SK-N-SH treated with all-trans-retinoic acid at 6 μM for 48 hours (cell line): ENCODE measurements at regions not wholly inside any gene's neighbourhood (a gene's known extent, or its start where the extent isn't known, plus 50 kb on each side); places are given as distances from the start of the nearest gene placed in this dataset.

ENCODE experiments used
- ATAC-seq: fragments of 200-7000 bp; cut with Tn5 transposase; 3 replicates; pipeline ENCODE4 v1.9.1; 2020; ENCODE audit warnings: mild to moderate bottlenecking, moderate library complexity
- ARNTL ChIP-seq: fragments of 450-650 bp; formaldehyde crosslinking; IDR thresholded peaks from 2 replicates; pipeline ENCODE4 v1.5.0; 2020; ENCODE audit warnings: low read depth, mild to moderate bottlenecking, moderate library complexity, borderline replicate concordance
- BACH2 ChIP-seq: fragments of 250-450 bp; sonication (Bioruptor Pico); IDR thresholded peaks from 2 replicates; pipeline ENCODE4 v1.9.0; 2021; ENCODE audit warnings: mild to moderate bottlenecking, borderline replicate concordance
- CSDC2 ChIP-seq: fragments of 250-450 bp; sonication (Bioruptor Pico); IDR thresholded peaks from 2 replicates; pipeline ENCODE4 v1.5.0; 2020; ENCODE audit warnings: mild to moderate bottlenecking, moderate library complexity
- CSRNP3 ChIP-seq: fragments of 250-450 bp; sonication (Bioruptor Pico); IDR thresholded peaks from 2 replicates; pipeline ENCODE4 v1.5.1; 2021; ENCODE audit warnings: mild to moderate bottlenecking, moderate library complexity
- ESRRG ChIP-seq: fragments of 250-450 bp; sonication (Bioruptor Pico); IDR thresholded peaks from 2 replicates; pipeline ENCODE4 v1.6.1; 2021; ENCODE audit warnings: mild to moderate bottlenecking
- GLIS3 ChIP-seq: fragments of 250-450 bp; sonication (Bioruptor Pico); IDR thresholded peaks from 2 replicates; pipeline ENCODE4 v1.5.0; 2020; ENCODE audit warnings: mild to moderate bottlenecking, moderate library complexity
- ISL1 ChIP-seq: fragments of 250-450 bp; sonication (Bioruptor Pico); IDR thresholded peaks from 2 replicates; pipeline ENCODE4 v2.1.2; 2022; ENCODE audit warnings: mild to moderate bottlenecking, moderate library complexity
- OSR1 ChIP-seq: fragments of 250-450 bp; sonication (Bioruptor Pico); IDR thresholded peaks from 2 replicates; pipeline ENCODE4 v1.8.0; 2022; ENCODE audit warnings: moderate library complexity, mild to moderate bottlenecking, inconsistent platforms
- PATZ1 ChIP-seq: fragments of 250-450 bp; sonication (Bioruptor Pico); IDR thresholded peaks from 2 replicates; pipeline ENCODE4 v1.8.0; 2020; ENCODE audit warnings: mild to moderate bottlenecking, moderate library complexity, borderline replicate concordance
- POU6F1 ChIP-seq: fragments of 250-450 bp; sonication (Bioruptor Pico); IDR thresholded peaks from 2 replicates; pipeline ENCODE4 v1.8.0; 2021; ENCODE audit warnings: low read depth, mild to moderate bottlenecking, moderate library complexity, borderline replicate concordance
- PPARA ChIP-seq: fragments of 250-450 bp; sonication (Bioruptor Pico); IDR thresholded peaks from 2 replicates; pipeline ENCODE4 v1.5.0; 2020; ENCODE audit warnings: mild to moderate bottlenecking, borderline replicate concordance
- SNAI2 ChIP-seq: fragments of 250-450 bp; sonication (Bioruptor Pico); IDR thresholded peaks from 2 replicates; pipeline ENCODE4 v1.5.0; 2020; ENCODE audit warnings: mild to moderate bottlenecking, moderate library complexity
- TCF4 ChIP-seq: fragments of 250-450 bp; sonication (Bioruptor Pico); IDR thresholded peaks from 2 replicates; pipeline ENCODE4 v1.8.0; 2021; ENCODE audit warnings: mild to moderate bottlenecking, moderate library complexity, borderline replicate concordance
- TOX ChIP-seq: fragments of 250-450 bp; sonication (Bioruptor Pico); IDR thresholded peaks from 2 replicates; pipeline ENCODE4 v1.8.0; 2021; ENCODE audit warnings: mild to moderate bottlenecking, moderate library complexity, borderline replicate concordance
- TSHZ2 ChIP-seq: fragments of 250-450 bp; sonication (Bioruptor Pico); IDR thresholded peaks from 2 replicates; pipeline ENCODE4 v1.5.0; 2020; ENCODE audit warnings: mild to moderate bottlenecking, moderate library complexity
- ZC3H10 ChIP-seq: fragments of 250-450 bp; sonication (Bioruptor Pico); IDR thresholded peaks from 2 replicates; pipeline ENCODE4 v1.5.1; 2021; ENCODE audit warnings: mild to moderate bottlenecking, moderate library complexity
- ZFP3 ChIP-seq: fragments of 250-450 bp; sonication (Bioruptor Pico); IDR thresholded peaks from 2 replicates; pipeline ENCODE4 v1.5.0; 2020; ENCODE audit warnings: mild to moderate bottlenecking, moderate library complexity
- ZFP30 ChIP-seq: fragments of 450-650 bp; formaldehyde crosslinking; IDR thresholded peaks from 2 replicates; pipeline ENCODE4 v1.5.0; 2022; ENCODE audit warnings: mild to moderate bottlenecking, moderate library complexity
- ZNF565 ChIP-seq: fragments of 450-650 bp; formaldehyde crosslinking; conservative IDR thresholded peaks from 2 replicates; pipeline ENCODE4 v1.5.0; 2020; ENCODE audit warnings: low read depth, mild to moderate bottlenecking, moderate library complexity
- ZNF70 ChIP-seq: fragments of 450-650 bp; formaldehyde crosslinking; IDR thresholded peaks from 2 replicates; pipeline ENCODE4 v1.5.0; 2020; ENCODE audit warnings: mild to moderate bottlenecking, moderate library complexity
- ZNF8 ChIP-seq: fragments of 450-650 bp; formaldehyde crosslinking; IDR thresholded peaks from 2 replicates; pipeline ENCODE4 v1.5.0; 2020; ENCODE audit warnings: mild to moderate bottlenecking, moderate library complexity
- TF ChIP-seq, protein P1 (sequence below): fragments of 250-450 bp; sonication (Bioruptor Pico); IDR thresholded peaks from 2 replicates; pipeline ENCODE4 v1.5.1; 2020; ENCODE audit warnings: low read depth, mild to moderate bottlenecking, moderate library complexity

DNA sequence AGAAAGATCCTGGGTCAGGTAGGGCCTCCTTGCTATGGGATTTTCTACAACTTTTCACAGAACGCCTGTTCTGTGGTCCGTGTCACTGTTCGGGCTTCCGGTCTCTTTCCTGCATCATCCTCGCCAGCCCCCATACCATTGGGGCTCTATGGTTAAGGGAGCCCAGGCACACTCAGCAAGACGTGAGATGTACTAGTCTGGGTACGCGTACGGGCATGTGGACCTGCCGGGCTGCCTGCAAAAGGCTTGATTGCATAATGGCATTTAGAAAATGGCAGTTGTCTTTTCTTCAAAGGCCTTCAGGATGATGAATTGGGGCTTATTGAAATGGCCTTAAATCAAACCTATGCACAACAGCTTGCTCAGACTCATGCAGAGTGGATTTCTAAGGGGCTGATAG is 86.7 kb downstream of the CNGA2 start:
- no peak for ATAC-seq
- TF ChIP-seq PATZ1 (no peak), SNAI2 (CRISPR knock-in tag) (no peak), CSDC2 (CRISPR knock-in tag) (no peak), GLIS3 (no peak), ZNF70 (no peak), ZC3H10 (CRISPR knock-in tag) (no peak), CSRNP3 (CRISPR knock-in tag) (no peak), BACH2 (CRISPR knock-in tag) (no peak), ZFP30 (CRISPR knock-in tag) (no peak), ISL1 (CRISPR knock-in tag) (no peak), PPARA (CRISPR knock-in tag) (no peak), ZFP3 (CRISPR knock-in tag) (no peak), ZNF8 (CRISPR knock-in tag) (no peak), TSHZ2 (no peak), ZNF565 (CRISPR knock-in tag) (no peak), OSR1 (CRISPR knock-in tag) (no peak), ESRRG (CRISPR knock-in tag) (no peak), TCF4 (CRISPR knock-in tag) (no peak), POU6F1 (CRISPR knock-in tag) (no peak)
- TF ChIP-seq, protein P1, sequence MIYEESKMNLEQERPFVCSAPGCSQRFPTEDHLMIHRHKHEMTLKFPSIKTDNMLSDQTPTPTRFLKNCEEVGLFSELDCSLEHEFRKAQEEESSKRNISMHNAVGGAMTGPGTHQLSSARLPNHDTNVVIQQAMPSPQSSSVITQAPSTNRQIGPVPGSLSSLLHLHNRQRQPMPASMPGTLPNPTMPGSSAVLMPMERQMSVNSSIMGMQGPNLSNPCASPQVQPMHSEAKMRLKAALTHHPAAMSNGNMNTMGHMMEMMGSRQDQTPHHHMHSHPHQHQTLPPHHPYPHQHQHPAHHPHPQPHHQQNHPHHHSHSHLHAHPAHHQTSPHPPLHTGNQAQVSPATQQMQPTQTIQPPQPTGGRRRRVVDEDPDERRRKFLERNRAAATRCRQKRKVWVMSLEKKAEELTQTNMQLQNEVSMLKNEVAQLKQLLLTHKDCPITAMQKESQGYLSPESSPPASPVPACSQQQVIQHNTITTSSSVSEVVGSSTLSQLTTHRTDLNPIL (CRISPR knock-in tag), result no peak

DNA sequence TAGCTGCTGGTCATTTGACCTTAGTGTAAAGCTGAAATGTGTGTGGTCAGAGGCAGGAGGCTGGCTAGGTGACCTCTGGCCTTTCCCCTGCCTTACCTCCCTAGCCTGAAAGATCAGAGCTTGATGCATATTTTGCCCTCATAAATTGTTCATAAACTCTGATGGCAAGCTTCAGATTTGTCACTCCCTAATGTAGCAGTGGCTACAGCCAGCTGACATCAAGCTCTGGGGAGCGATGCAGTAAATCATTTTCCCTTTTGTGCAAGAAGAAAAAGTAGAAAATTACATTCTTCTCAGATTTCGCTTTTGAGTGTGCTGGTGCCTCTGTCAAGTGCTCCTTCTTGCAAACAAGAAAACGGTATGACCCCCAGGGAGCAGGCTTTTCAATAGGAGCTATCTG is 87.7 kb upstream of the MAGEA4 start:
- ATAC-seq, result no peak
- TF ChIP-seq CSRNP3 (CRISPR knock-in tag), result no peak
- no peak for TF ChIP-seq ZC3H10 (CRISPR knock-in tag)
- no peak for TF ChIP-seq TSHZ2
- no peak for TF ChIP-seq ARNTL (CRISPR knock-in tag)
- no peak for TF ChIP-seq ESRRG (CRISPR knock-in tag)
- no peak for TF ChIP-seq ZNF70
- TF ChIP-seq ZNF8 (CRISPR knock-in tag), result no peak
- TF ChIP-seq TOX (CRISPR knock-in tag), result no peak
- TF ChIP-seq POU6F1 (CRISPR knock-in tag), result no peak
- TF ChIP-seq ZFP30 (CRISPR knock-in tag), result no peak
- TF ChIP-seq ISL1 (CRISPR knock-in tag), result no peak
